ENCODE measurements at regions not wholly inside any gene's neighbourhood (a gene's known extent, or its start where the extent isn't known, plus 50 kb on each side); places are given as distances from the start of the nearest gene placed in this dataset.

DNA sequence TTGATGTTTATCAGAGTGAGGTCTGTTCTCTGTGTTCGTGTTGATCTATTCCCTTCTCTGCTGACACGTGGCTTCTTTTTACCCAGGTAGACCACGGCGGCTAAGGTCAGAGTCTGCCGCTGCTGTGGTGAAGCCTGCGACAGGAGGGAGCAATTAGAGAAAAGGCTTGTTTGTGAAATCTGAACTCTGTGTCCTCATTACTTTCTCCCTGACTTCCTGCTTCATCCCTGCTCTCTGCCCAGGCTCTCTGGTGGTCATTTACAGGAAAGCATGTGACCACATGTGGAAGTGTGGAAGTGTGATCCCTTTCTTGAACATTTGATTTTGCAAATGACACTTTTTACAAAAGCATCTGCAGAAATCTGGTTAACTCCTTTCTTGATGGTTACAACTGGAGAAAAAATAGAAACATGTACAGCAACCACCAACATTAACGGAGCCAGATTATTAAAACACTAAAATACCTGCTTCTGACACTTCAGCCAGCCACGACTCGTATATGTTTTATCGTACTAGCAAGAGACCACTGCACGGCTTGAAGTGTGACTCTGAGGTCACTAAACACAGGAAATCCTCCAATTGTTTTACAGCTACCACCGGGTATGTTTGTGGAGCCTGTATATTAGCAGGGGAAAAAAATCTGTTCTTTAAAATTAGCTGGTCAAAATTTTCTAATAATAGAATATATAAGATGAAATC, 388.6 kb upstream of the TMPO start:
- no peaks in the 10 kb centered on the region for H3K27me3 Mint-ChIP-seq (ENCODE audit: insufficient read depth)
- H3K27ac Mint-ChIP-seq = no peak overlapping the region
- no peaks in the 10 kb centered on the region; the same call in 1 of the 2 replicates for H3K36me3 Mint-ChIP-seq (ENCODE audit: low read depth)
- no peak overlapping the region for H3K4me3 Mint-ChIP-seq
- no peak for DNase-seq
- no peaks in the 10 kb centered on the region for H3K4me1 Mint-ChIP-seq (ENCODE audit: low read depth)
- peaks cover 26% of the 10 kb centered on the region for H3K9me3 Mint-ChIP-seq
- TF ChIP-seq, protein P1, sequence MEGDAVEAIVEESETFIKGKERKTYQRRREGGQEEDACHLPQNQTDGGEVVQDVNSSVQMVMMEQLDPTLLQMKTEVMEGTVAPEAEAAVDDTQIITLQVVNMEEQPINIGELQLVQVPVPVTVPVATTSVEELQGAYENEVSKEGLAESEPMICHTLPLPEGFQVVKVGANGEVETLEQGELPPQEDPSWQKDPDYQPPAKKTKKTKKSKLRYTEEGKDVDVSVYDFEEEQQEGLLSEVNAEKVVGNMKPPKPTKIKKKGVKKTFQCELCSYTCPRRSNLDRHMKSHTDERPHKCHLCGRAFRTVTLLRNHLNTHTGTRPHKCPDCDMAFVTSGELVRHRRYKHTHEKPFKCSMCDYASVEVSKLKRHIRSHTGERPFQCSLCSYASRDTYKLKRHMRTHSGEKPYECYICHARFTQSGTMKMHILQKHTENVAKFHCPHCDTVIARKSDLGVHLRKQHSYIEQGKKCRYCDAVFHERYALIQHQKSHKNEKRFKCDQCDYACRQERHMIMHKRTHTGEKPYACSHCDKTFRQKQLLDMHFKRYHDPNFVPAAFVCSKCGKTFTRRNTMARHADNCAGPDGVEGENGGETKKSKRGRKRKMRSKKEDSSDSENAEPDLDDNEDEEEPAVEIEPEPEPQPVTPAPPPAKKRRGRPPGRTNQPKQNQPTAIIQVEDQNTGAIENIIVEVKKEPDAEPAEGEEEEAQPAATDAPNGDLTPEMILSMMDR (IDR thresholded peaks at IDR 0.05) = no peak

DNA sequence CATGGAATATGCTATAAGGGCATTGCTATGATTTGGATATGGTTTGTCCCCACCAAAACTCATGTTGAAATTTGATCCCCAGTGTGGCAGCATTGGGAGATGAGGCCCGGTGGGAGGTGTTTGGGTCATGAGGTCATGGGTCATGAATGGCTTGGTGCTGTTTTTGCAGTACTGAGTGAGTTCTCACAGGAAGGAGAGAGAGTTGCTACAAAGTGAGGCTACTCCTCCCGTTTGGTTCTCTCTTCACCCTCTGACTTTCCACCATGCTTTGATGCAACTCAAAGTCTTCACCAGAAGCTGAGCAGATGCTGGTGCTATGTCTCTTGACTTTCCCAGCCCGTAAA, 388.1 kb upstream of the TMPO start:
- DNase-seq = no peak
- H3K9me3 Mint-ChIP-seq = peaks cover 30% of the 10 kb centered on the region
- TF ChIP-seq, protein P1 (IDR thresholded peaks at IDR 0.05) = no peak
- no peak overlapping the region for H3K4me3 Mint-ChIP-seq
- H3K27me3 Mint-ChIP-seq (ENCODE audit: insufficient read depth) = no peaks in the 10 kb centered on the region
- no peaks in the 10 kb centered on the region for H3K4me1 Mint-ChIP-seq (ENCODE audit: low read depth)
- H3K36me3 Mint-ChIP-seq (ENCODE audit: low read depth) = no peaks in the 10 kb centered on the region; the same call in 1 of the 2 replicates
- no peak overlapping the region for H3K27ac Mint-ChIP-seq

DNA sequence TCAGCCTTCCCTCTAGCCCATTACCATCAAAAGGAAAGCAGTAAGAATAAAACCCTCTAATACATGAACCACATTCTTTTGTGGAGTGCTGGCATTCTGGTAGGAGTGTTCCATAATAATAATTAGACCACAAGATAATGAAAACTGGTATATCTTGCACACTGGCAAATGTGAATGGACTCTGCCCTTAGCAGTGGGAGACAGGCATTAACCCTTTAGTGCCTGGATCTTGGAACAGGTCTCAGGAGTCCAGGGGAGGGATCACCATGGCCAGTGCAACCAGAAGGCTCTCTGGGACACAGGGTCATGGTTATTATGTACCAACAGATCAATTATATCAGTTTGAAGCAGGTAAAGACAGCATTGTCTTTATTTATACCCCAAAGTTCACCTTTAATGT, 387.5 kb upstream of the TMPO start:
- no peak overlapping the region for H3K4me3 Mint-ChIP-seq
- H3K9me3 Mint-ChIP-seq = peaks cover 30% of the 10 kb centered on the region
- DNase-seq = no peak
- H3K27ac Mint-ChIP-seq = no peak overlapping the region
- no peaks in the 10 kb centered on the region; the same call in 1 of the 2 replicates for H3K36me3 Mint-ChIP-seq (ENCODE audit: low read depth)
- H3K27me3 Mint-ChIP-seq (ENCODE audit: insufficient read depth) = no peaks in the 10 kb centered on the region
- TF ChIP-seq, protein P1 (IDR thresholded peaks at IDR 0.05) = no peak
- no peaks in the 10 kb centered on the region for H3K4me1 Mint-ChIP-seq (ENCODE audit: low read depth)

DNA sequence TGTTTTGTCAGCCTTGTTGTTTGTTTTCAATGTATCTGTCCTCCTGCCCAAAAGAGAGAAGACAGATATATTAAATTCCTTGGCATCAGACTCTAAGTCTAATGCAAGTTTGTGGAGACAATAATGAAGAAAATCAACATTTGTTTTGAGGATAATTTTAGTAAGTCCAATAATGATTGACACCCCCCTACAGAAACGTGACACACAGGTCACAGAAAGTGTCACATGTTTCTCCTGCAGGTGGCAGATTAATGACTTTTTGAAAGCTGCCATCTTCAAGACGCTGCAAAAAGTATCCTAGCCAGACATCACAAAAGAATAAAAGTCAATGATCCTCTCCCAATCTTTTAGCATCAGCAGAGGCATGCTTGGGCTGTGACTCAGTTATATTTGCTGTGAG, 378.8 kb upstream of the TMPO start:
- no peaks in the 10 kb centered on the region for H3K4me1 Mint-ChIP-seq (ENCODE audit: low read depth)
- no peak overlapping the region for H3K4me3 Mint-ChIP-seq
- TF ChIP-seq, protein P1 (IDR thresholded peaks at IDR 0.05) = no peak
- no peak overlapping the region for H3K27ac Mint-ChIP-seq
- DNase-seq = no peak
- H3K9me3 Mint-ChIP-seq = peaks cover 29% of the 10 kb centered on the region
- H3K27me3 Mint-ChIP-seq (ENCODE audit: insufficient read depth) = no peaks in the 10 kb centered on the region; the same call in 1 of the 2 replicates
- no peaks in the 10 kb centered on the region for H3K36me3 Mint-ChIP-seq (ENCODE audit: low read depth)

DNA sequence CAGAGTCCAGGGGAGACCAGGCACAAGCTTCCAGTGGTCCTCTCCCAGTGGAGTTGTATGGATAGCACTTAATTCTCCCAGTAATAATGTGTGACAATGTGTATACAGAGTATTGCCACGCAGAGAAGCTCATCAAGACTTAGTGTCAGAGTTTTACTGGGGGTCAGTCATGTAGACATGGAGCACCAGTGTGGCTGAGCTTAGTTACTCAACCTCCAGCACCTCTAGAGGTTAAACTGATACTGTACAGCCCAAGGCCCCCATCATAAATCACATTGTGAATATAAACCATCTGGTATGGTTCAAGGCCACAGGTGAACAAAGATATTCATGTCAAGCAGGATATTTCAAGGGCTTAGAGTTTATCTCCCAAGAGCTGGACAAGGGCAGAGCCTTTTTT, 378.1 kb upstream of the TMPO start:
- H3K27ac Mint-ChIP-seq = no peak overlapping the region
- no peak for DNase-seq
- peaks cover 24% of the 10 kb centered on the region for H3K9me3 Mint-ChIP-seq
- no peaks in the 10 kb centered on the region for H3K4me1 Mint-ChIP-seq (ENCODE audit: low read depth)
- TF ChIP-seq, protein P1 (IDR thresholded peaks at IDR 0.05) = no peak
- no peaks in the 10 kb centered on the region; the same call in 1 of the 2 replicates for H3K27me3 Mint-ChIP-seq (ENCODE audit: insufficient read depth)
- H3K4me3 Mint-ChIP-seq = no peak overlapping the region
- H3K36me3 Mint-ChIP-seq (ENCODE audit: low read depth) = no peaks in the 10 kb centered on the region
